ENCODE measurements at regions not wholly inside any gene's neighbourhood (a gene's known extent, or its start where the extent isn't known, plus 50 kb on each side); places are given as distances from the start of the nearest gene placed in this dataset.

- TF ChIP-seq CTCF (conservative IDR thresholded peaks at IDR 0.05; ENCODE audit: low read depth, low read length) (no peak), POLR2A (IDR thresholded peaks at IDR 0.05; ENCODE audit: low read depth, low read length) (no peak), NFE2L2 (IDR thresholded peaks at IDR 0.05; ENCODE audit: low read depth, low read length) (no peak), CEBPB (IDR thresholded peaks at IDR 0.05; ENCODE audit: low read depth, low read length) (no peak), MXI1 (IDR thresholded peaks at IDR 0.05; ENCODE audit: borderline replicate concordance, low read depth, low read length) (no peak), BHLHE40 (IDR thresholded peaks at IDR 0.05; ENCODE audit: low read depth, low read length) (no peak), USF2 (IDR thresholded peaks at IDR 0.05; ENCODE audit: low read depth, low read length) (no peak), CHD1 (IDR thresholded peaks at IDR 0.05; ENCODE audit: low read depth, low read length) (no peak), MAFK (IDR thresholded peaks at IDR 0.05; ENCODE audit: low read depth, low read length) (no peak), MAZ (IDR thresholded peaks at IDR 0.05; ENCODE audit: borderline replicate concordance, low read depth, low read length) (no peak), RAD21 (IDR thresholded peaks at IDR 0.05; ENCODE audit: low read length) (no peak)
These were observed 436.7 kb downstream of the DAD1 start for GRCh38 chr14:22152161-22152870.

Data from IMR-90 (cell line).